ENCODE measurements at regions not wholly inside any gene's neighbourhood (a gene's known extent, or its start where the extent isn't known, plus 50 kb on each side); places are given as distances from the start of the nearest gene placed in this dataset.

- Histone ChIP-seq H3K4me2 (ENCODE audit: insufficient read depth, low read length) (no peak overlapping the region), H3K9me3 (replicated peaks; ENCODE audit: control insufficient read depth, insufficient read depth, low read length) (no peaks in the 10 kb centered on the region), H3K4me3 (replicated peaks in 1 of 3; ENCODE audit: insufficient read depth in 1 of 3, low read depth in 1 of 3, low read length in 3 of 3) (no peak overlapping the region), H4K20me1 (replicated peaks; ENCODE audit: control insufficient read depth, extremely low read depth, insufficient read depth, low read length) (no peaks in the 10 kb centered on the region), H3K79me2 (ENCODE audit: control insufficient read depth, insufficient read depth, low read length) (no peaks in the 10 kb centered on the region), H2AFZ (ENCODE audit: low read depth, low read length) (no peak overlapping the region), H3K9me1 (replicated peaks; ENCODE audit: control insufficient read depth, extremely low read depth, insufficient read depth, low read length) (no peaks in the 10 kb centered on the region), H3K4me1 (ENCODE audit: control insufficient read depth, extremely low read depth, insufficient read depth, low read length) (no peaks in the 10 kb centered on the region), H3K27me3 (ENCODE audit: control insufficient read depth in 2 of 2, insufficient read depth in 2 of 2, low read length in 2 of 2) (no peaks in the 10 kb centered on the region), H3K9ac (replicated peaks; ENCODE audit: extremely low read depth, insufficient read depth, low read length) (no peak overlapping the region), H3K36me3 (ENCODE audit: control insufficient read depth in 2 of 2, extremely low read depth in 1 of 2, insufficient read depth in 2 of 2, low read length in 2 of 2) (no peaks in the 10 kb centered on the region), H3K27ac (ENCODE audit: insufficient read depth, low read depth, low read length) (no peak overlapping the region)
- no peak for FAIRE-seq
- intact Hi-C loops (cut with micrococcal nuclease) (no loop called here), dilution Hi-C loops (cut with MboI; ENCODE audit: extremely low pct_ligation_motif_present, low sequenced_read_pairs) (no loop called here)
- CTCF ChIA-PET = no interaction called here
- TF ChIP-seq EZH2 (IDR thresholded peaks at IDR 0.05; ENCODE audit: borderline replicate concordance, low read depth, low read length, severe bottlenecking) (no peak), POLR2A (IDR thresholded peaks at IDR 0.05; ENCODE audit: low read depth, low read length) (no peak), CTCF (IDR thresholded peaks at IDR 0.05; ENCODE audit: extremely low read depth in 1 of 2, insufficient read depth in 1 of 2, low read depth in 1 of 2, low read length in 2 of 2) (no peak), MAX (IDR thresholded peaks at IDR 0.05; ENCODE audit: insufficient read depth, insufficient read length) (no peak), JUN (IDR thresholded peaks at IDR 0.05; ENCODE audit: borderline replicate concordance, insufficient read depth, insufficient read length, low read depth) (no peak), MYC (IDR thresholded peaks at IDR 0.05; ENCODE audit: low read depth, low read length) (no peak), GATA2 (IDR thresholded peaks at IDR 0.05; ENCODE audit: insufficient read depth, insufficient read length, low read depth, low read length) (no peak), FOS (IDR thresholded peaks at IDR 0.05; ENCODE audit: borderline replicate concordance, insufficient read depth, low read length) (no peak), POLR2AphosphoS5 (IDR thresholded peaks at IDR 0.05; ENCODE audit: insufficient read depth, low read depth, low read length) (no peak)
- BruUV-seq (replicated peaks) = no TSS peak
- POLR2A ChIA-PET = no interaction called here
- no peak for DNase-seq (ENCODE audit: low read depth, low spot score)
Measured at GRCh38 chr5:93048858-93049257, 532.2 kb downstream of the NR2F1-AS1 start.

All from endothelial cell of umbilical vein (primary cell).